GM19395 (cell line): ENCODE measurements at regions not wholly inside any gene's neighbourhood (a gene's known extent, or its start where the extent isn't known, plus 50 kb on each side); places are given as distances from the start of the nearest gene placed in this dataset.

Experiments used
- ATAC-seq: cut with Tn5 transposase; IDR thresholded peaks from one replicate; pipeline ENCODE4 v1.9.1; 2021; ENCODE audit warnings: mild to moderate bottlenecking, moderate library complexity; ENCODE audit not compliant: unreplicated experiment

- no peak for ATAC-seq
Measured at GRCh38 chr14:96637521-96637920, 135.3 kb downstream of the PAPOLA start.

DNA sequence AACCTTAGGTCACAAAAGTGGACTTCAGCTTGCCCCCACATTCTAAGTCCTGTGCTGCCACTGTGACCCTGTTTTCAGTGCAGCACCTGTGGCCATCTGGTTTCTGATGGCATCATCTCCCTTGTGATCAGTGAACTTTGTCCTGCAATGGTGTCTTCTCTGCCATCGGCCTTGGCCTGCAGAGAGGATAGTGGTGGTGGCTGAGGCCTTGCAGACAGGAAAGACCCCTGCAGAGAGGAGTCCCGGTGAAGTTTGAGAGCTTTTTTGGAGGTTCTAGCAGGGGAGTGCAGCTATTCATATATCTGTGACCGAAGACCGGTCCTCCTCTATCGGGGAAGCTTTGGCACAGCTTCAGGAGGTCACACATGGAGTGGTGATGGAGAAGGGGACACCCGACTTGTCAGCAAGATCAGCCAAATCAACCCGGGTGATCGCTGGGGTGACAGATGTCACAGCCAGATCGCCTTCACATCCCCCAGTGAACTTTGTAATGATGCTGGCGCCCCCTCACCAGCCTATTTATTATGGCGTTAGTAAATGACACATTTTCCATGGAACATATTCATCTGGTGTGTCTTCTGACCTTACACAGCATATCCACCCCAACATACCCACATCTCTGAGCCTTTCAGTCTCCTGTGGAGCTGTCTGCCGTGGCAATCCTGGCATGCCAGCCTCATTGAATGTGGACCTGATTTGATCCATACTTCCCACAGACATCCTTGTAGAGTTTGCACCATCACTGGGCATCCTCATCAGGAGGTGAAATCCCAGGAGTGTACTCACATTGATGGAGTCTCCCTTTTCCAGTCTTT is 136.1 kb downstream of the PAPOLA start:
- no peak for ATAC-seq

DNA sequence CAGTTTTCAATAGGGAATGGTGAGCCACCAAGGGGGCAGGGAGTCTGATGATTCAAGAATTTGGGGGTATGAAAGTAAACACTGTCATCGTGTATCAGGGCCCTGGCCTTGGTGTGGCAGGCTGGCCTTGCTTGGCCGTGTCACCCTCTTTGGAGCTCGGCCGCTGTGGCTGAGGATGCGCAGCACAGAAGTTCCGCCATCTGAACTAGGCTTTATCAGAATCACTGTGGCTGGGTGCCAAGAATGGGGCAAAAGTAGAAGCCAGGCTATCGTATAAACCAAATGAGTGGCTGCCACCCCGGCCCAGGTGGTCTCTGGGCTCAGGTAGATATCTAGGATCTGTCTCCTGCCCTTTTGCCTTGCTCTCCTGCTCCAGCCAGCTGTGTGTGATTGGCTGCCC is 137.4 kb downstream of the PAPOLA start:
- ATAC-seq, result no peak

- no peak for ATAC-seq
Measured at GRCh38 chr14:96648506-96649326, 146.5 kb downstream of the PAPOLA start.

DNA sequence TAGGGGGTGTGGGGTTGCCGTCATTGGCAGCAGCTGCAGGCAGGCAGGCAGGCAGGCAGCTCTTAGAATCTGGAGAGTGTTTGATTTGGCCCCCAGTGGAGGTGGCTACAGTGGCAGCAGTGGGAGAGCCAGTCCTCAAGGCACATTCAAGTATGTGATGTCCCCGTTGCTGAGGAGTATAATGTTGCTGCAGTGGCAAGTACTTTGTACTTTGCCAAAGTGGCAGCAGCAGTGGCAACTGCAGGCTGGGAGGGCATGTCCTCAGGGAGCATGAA is 147.1 kb downstream of the PAPOLA start:
- ATAC-seq, result no peak

GRCh38 chr14:96653597-96653996 is 143.6 kb upstream of the VRK1 start:
- ATAC-seq, result no peak

- no peak for ATAC-seq
Measured at GRCh38 chr14:96658611-96659010, 138.6 kb upstream of the VRK1 start.

- no peak for ATAC-seq
Measured at GRCh38 chr14:96660123-96660522, 137.1 kb upstream of the VRK1 start.

- no peak for ATAC-seq
Measured at GRCh38 chr14:96660667-96661066, 136.5 kb upstream of the VRK1 start.

GRCh38 chr14:96661244-96661969 is 135.8 kb upstream of the VRK1 start:
- ATAC-seq, result no peak

GRCh38 chr14:96662116-96662970 is 134.8 kb upstream of the VRK1 start:
- ATAC-seq, result no peak

DNA sequence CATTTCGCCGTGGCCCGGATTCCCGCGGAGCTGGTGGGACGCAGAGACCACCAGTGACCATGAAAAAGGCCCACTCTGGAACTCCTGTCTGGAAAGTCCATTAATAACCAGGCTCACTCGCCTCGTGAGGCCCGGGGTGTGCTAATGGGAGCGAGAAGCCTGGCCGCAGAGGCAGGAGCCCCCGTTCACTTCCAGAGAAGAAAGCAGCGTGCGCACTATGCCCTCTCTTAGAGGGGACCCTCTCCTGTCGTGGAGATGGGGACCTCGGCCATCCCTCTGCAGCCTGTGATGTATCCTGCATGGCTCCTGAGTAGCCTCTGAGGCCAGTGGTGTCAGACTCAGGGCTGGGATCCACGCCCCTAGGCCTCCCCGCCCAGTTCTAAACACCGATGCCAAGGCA is 134.1 kb upstream of the VRK1 start:
- ATAC-seq, result no peak

DNA sequence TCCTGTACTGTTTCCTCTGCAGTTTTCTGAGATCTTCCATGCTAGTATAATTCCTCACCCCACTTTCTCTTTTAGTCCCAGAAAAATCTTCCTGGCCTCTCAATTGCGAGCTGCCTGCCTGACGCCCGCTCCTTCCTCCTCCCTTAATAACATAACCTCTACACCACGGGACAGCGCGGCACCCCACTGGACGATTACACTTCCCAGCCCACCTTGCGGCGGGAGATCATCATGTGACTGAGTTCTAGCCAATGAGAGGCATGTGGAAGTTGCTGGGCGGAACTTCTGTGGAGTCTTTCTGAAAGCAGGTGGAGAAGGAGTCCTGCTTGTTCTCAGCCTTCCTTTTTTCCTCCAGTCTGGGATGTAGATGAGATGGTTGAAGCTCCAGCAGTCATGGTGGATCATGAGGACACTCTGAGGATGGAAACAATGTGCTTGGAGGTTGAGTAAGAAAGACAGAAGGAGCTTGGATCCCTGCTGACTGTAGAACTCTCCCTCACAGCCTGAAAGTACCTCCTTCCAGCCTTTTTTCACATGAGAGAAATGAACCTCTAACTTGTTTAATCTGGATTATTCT is 133.6 kb upstream of the VRK1 start:
- no peak for ATAC-seq

DNA sequence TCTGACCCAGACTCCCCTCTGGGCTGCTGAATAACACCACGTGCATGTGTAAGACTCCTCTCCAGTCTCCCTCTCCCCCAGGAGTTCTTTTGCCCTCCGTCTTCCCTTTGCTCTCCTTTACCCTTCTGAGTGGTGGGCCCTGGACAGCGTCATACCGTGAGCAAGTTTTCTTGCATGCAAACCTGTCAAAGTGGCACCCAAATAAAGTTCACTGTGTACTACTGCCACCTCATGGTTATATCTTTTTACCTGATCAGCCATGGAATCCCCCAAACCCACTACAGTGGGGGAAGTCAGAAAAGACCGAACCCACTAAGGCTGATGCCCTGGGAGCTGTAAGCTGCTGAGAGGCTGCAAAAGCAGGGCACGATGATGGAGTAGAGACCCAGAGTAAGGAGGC is 131.1 kb upstream of the VRK1 start:
- no peak for ATAC-seq

DNA sequence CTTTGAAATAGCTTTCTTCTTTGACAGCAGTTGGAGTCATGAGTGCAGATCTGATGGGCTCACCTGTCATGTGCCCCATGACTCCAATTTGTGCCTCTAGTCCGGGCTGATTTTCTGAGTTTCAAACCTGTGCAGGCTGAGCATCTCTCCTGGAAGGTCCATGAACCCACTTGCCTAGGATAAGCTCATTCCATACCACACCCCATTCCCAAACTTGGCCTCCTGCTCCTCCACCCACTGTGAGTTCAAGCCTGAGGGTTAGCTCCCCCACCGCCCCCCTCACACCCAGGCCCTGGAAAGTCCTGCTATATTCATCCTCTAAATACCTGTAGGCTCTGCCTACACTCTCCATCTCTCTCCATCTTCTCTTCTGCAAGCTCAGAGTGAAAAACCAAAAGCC is 126.8 kb upstream of the VRK1 start:
- ATAC-seq, result no peak

- ATAC-seq, result no peak
Measured at GRCh38 chr14:96671218-96671617, 126.0 kb upstream of the VRK1 start.

DNA sequence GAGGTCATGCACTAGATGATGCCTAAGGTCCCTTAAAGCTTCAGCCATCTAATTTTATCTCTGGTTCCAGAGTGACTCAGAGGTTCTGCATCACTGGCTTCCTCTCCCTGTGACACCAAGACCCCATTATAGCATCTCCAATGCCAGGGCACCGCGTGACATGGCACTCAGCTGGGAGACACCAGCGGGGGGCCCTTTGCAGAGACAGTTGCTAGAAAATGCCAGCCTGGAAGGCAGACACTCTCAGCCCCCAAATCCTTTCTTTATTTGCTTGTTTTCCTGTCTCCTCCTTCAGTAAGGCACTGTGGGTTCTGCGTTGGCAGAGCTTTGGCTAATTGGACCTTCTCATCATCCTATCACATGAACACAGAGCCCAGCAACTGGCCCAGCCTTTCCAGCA is 123.5 kb upstream of the VRK1 start:
- no peak for ATAC-seq

GRCh38 chr14:96674121-96674520 is 123.1 kb upstream of the VRK1 start:
- ATAC-seq, result no peak

DNA sequence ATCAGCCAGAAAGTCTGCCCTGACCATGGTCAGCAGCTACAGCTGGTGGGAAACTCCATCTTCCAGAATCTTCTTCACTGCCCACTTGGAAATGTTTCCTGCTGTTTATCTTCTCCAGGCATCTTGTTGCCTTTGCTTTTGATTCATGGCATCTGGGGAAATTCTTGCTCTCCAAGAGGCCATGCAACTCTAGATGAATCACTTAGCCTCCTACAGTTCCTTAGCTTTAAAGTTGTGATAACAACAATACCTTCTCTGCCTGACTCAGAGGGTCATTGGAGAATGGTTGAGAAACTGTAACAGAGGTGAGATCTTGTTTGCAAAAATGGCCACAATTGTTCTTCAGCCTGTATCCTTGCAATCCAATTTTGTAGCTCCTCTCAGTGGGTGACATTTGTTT is 121.0 kb upstream of the VRK1 start:
- ATAC-seq, result no peak

DNA sequence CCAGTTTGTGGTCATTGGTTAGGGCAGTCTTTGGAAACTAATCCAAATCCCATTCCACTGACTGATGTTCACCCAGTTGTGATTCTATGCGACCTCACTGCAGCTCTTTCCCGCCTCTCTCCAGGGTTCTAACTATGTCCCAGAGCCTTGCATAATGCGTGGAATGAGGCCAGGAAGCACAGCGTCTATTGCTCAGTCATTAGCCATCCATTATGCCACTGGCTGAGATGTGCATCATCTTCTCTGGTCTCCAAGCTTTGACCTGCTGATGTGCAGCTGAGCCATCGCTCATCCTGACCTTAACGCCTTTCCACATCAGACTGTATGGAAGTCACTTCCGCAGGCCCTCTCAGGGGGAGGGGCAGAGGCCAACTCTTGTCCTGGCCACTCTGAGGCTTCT is 115.4 kb upstream of the VRK1 start:
- ATAC-seq, result no peak

GRCh38 chr14:96682401-96682800 is 114.8 kb upstream of the VRK1 start:
- ATAC-seq, result no peak
